22Rv1 (cell line): ENCODE measurements at regions not wholly inside any gene's neighbourhood (a gene's known extent, or its start where the extent isn't known, plus 50 kb on each side); places are given as distances from the start of the nearest gene placed in this dataset.

ENCODE experiments used
- CTCF ChIP-seq: fragments of 450-650 bp; IDR thresholded peaks from 2 replicates; pipeline ENCODE4 v1.5.1; 2017; ENCODE audit warnings: mild to moderate bottlenecking
- ZFX ChIP-seq: fragments of 450-650 bp; IDR thresholded peaks from 2 replicates; pipeline ENCODE4 v1.6.1; 2017; ENCODE audit warnings: antibody characterized with exemption, borderline replicate concordance

DNA sequence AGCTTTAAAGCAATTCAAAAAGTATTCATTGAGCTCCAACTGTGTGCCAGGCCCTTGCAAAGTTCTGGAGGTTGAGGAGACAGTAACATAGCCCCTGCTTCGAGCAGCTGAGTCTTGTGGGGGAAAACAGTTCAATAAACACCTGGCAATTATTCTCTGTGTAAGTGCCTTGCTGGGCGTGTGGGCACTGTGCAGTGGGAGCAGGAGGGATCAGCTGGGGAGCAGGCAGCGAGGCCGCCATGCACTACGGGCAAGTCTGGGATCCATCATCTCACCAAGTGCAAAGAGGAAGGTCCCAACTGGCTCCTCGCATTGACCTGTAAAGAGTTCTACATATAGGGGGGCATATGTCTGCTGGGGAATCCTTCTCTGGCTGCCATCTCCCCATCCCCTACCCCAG is 342.2 kb upstream of the HS6ST1 start:
- TF ChIP-seq CTCF: no peak
- no peak for TF ChIP-seq ZFX
